Spleen (tissue), 7 donors: ENCODE measurements at regions not wholly inside any gene's neighbourhood (a gene's known extent, or its start where the extent isn't known, plus 50 kb on each side); places are given as distances from the start of the nearest gene placed in this dataset.

Experiments
- POLR2A ChIP-seq, 3 donors: fragments of 450-650 bp; IDR thresholded peaks; one replicate each; pipeline ENCODE4 v1.5.1; 2017; ENCODE audit warnings: antibody characterized with exemption in 3 of 3, mild to moderate bottlenecking in 1 of 3
- POLR2AphosphoS5 ChIP-seq, 3 donors: sonication (generic); formaldehyde crosslinking; IDR thresholded peaks; one replicate each; pipeline ENCODE4 v1.5.1; 2017; ENCODE audit warnings: antibody characterized with exemption in 3 of 3
- TF ChIP-seq, protein P1 (sequence below), 11 experiments: fragments of 200-600 bp in 7 of 11; fragments of 450-650 bp in 4 of 11; sonication (generic) in 4 of 11; IDR thresholded peaks in 8 of 11; conservative IDR thresholded peaks in 3 of 11; 1 replicate in 7 of 11; 2 replicates in 4 of 11; pipeline versions ENCODE4 v1.4.0 to v1.8.0; 2016 to 2021; ENCODE audit warnings: antibody characterized with exemption in 11 of 11, inconsistent platforms in 4 of 11, mild to moderate bottlenecking in 1 of 11
- donor health status: DM: no; HTN: no; CAD: no; lungs with moderate emphysema.
- donor health status: DM: no; HTN: no; CAD: no.
- donor health status: DM: no; HTN: no; CAD: no.

- TF ChIP-seq POLR2A (IDR thresholded peaks at IDR 0.05) (no peak), POLR2AphosphoS5 (IDR thresholded peaks at IDR 0.05) (no peak)
- TF ChIP-seq, protein P1, sequence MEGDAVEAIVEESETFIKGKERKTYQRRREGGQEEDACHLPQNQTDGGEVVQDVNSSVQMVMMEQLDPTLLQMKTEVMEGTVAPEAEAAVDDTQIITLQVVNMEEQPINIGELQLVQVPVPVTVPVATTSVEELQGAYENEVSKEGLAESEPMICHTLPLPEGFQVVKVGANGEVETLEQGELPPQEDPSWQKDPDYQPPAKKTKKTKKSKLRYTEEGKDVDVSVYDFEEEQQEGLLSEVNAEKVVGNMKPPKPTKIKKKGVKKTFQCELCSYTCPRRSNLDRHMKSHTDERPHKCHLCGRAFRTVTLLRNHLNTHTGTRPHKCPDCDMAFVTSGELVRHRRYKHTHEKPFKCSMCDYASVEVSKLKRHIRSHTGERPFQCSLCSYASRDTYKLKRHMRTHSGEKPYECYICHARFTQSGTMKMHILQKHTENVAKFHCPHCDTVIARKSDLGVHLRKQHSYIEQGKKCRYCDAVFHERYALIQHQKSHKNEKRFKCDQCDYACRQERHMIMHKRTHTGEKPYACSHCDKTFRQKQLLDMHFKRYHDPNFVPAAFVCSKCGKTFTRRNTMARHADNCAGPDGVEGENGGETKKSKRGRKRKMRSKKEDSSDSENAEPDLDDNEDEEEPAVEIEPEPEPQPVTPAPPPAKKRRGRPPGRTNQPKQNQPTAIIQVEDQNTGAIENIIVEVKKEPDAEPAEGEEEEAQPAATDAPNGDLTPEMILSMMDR (IDR thresholded peaks at IDR 0.05 in 8 of 11, conservative IDR thresholded peaks at IDR 0.05 in 3 of 11), result no peak
Measured at GRCh38 chr11:81970886-81971285, 762.8 kb downstream of the FAM181B start.
